HG02870 (cell line): ENCODE measurements at regions not wholly inside any gene's neighbourhood (a gene's known extent, or its start where the extent isn't known, plus 50 kb on each side); places are given as distances from the start of the nearest gene placed in this dataset.
"Not testable (repeated sequence)": the region's sequence is repeated elsewhere in the genome, so short reads cannot be mapped to it uniquely, and the experiment has no call there.

Source experiments
- ATAC-seq: cut with Tn5 transposase; IDR thresholded peaks from one replicate; pipeline ENCODE4 v1.9.1; 2021; ENCODE audit warnings: mild to moderate bottlenecking, moderate library complexity; ENCODE audit not compliant: unreplicated experiment

- no peak for ATAC-seq
These were observed 170.6 kb upstream of the CCDC196 start for GRCh38 chr14:66315548-66315947.

- no peak for ATAC-seq
These were observed 163.6 kb upstream of the CCDC196 start for GRCh38 chr14:66322564-66322963.

- ATAC-seq: no peak
These were observed 155.9 kb upstream of the CCDC196 start for GRCh38 chr14:66330228-66330627.

GRCh38 chr14:66330916-66331315, 155.3 kb upstream of the CCDC196 start:
- no peak for ATAC-seq

GRCh38 chr14:66333293-66333692, 152.9 kb upstream of the CCDC196 start:
- not testable (repeated sequence) for ATAC-seq

- no peak for ATAC-seq
These were observed 144.9 kb upstream of the CCDC196 start for GRCh38 chr14:66341239-66341638.

GRCh38 chr14:66345986-66346385, 140.2 kb upstream of the CCDC196 start:
- no peak for ATAC-seq

GRCh38 chr14:66351310-66351709, 134.9 kb upstream of the CCDC196 start:
- no peak for ATAC-seq

- no peak for ATAC-seq
These were observed 126.7 kb upstream of the CCDC196 start for GRCh38 chr14:66359500-66359899.

- ATAC-seq: no peak
These were observed 125.7 kb upstream of the CCDC196 start for GRCh38 chr14:66360366-66360926.

- no peak for ATAC-seq
These were observed 125.2 kb upstream of the CCDC196 start for GRCh38 chr14:66361013-66361412.

GRCh38 chr14:66365388-66365787, 120.8 kb upstream of the CCDC196 start:
- peak; percentile 83 for ATAC-seq

GRCh38 chr14:66369157-66369697, 116.9 kb upstream of the CCDC196 start:
- no peak for ATAC-seq

GRCh38 chr14:66371776-66372175, 114.4 kb upstream of the CCDC196 start:
- no peak for ATAC-seq

- ATAC-seq: no peak
These were observed 110.9 kb upstream of the CCDC196 start for GRCh38 chr14:66375046-66375964.

GRCh38 chr14:66377574-66377973, 108.6 kb upstream of the CCDC196 start:
- no peak for ATAC-seq

- no peak for ATAC-seq
These were observed 107.3 kb upstream of the CCDC196 start for GRCh38 chr14:66378712-66379505.

- ATAC-seq: no peak
These were observed 106.0 kb upstream of the CCDC196 start for GRCh38 chr14:66380143-66380542.

GRCh38 chr14:66381755-66382154, 104.4 kb upstream of the CCDC196 start:
- no peak for ATAC-seq

GRCh38 chr14:66383257-66383656, 102.9 kb upstream of the CCDC196 start:
- no peak for ATAC-seq

GRCh38 chr14:66383771-66384170, 102.4 kb upstream of the CCDC196 start:
- no peak for ATAC-seq
